ENCODE measurements at regions not wholly inside any gene's neighbourhood (a gene's known extent, or its start where the extent isn't known, plus 50 kb on each side); places are given as distances from the start of the nearest gene placed in this dataset.

GRCh38 chr12:88658009-88658408 lies 77.7 kb upstream of the KITLG start:
- H3K9ac ChIP-seq, result no peak overlapping the region
- H3K4me3 ChIP-seq (ENCODE audit: low read depth, low read length), result no peak overlapping the region
- H3K27ac ChIP-seq, result no peak overlapping the region

GRCh38 chr12:88650715-88651114 lies 70.4 kb upstream of the KITLG start:
- Histone ChIP-seq H3K9me3 (ENCODE audit: control insufficient read depth, low read length) (no peaks in the 10 kb centered on the region), H3K4me3 (ENCODE audit: low read depth, low read length) (no peak overlapping the region), H3K27me3 (ENCODE audit: control insufficient read depth, insufficient read depth, low read length) (no peaks in the 10 kb centered on the region), H3K27ac (no peak overlapping the region), H3K36me3 (ENCODE audit: control insufficient read depth, insufficient read depth, low read length) (no peaks in the 10 kb centered on the region), H3K9ac (no peak overlapping the region), H3K4me2 (ENCODE audit: low read length) (no peak overlapping the region), H3K79me2 (no peaks in the 10 kb centered on the region), H3K4me1 (no peaks in the 10 kb centered on the region), H2AFZ (no peak overlapping the region)
- TF ChIP-seq CTCF (IDR thresholded peaks at IDR 0.05), result no peak

More at GRCh38 chr12:88658009-88658408, 77.7 kb upstream of the KITLG start:
- TF ChIP-seq CTCF (IDR thresholded peaks at IDR 0.05), result no peak
- H3K4me1 ChIP-seq, result no peaks in the 10 kb centered on the region
- no peaks in the 10 kb centered on the region for H3K27me3 ChIP-seq (ENCODE audit: control insufficient read depth, insufficient read depth, low read length)
- no peaks in the 10 kb centered on the region for H3K79me2 ChIP-seq
- H3K36me3 ChIP-seq (ENCODE audit: control insufficient read depth, insufficient read depth, low read length), result no peaks in the 10 kb centered on the region
- no peak overlapping the region for H3K4me2 ChIP-seq (ENCODE audit: low read length)
- H3K9me3 ChIP-seq (ENCODE audit: control insufficient read depth, low read length), result no peaks in the 10 kb centered on the region
- no peak overlapping the region for H2AFZ ChIP-seq

- H3K36me3 ChIP-seq (ENCODE audit: control insufficient read depth, insufficient read depth, low read length), result no peaks in the 10 kb centered on the region
- no peak for TF ChIP-seq CTCF (IDR thresholded peaks at IDR 0.05)
Observed at GRCh38 chr12:88648625-88649024, 68.4 kb upstream of the KITLG start.

GRCh38 chr12:88646824-88647223 lies 66.6 kb upstream of the KITLG start:
- Histone ChIP-seq H3K9ac (no peak overlapping the region), H3K4me3 (ENCODE audit: low read depth, low read length) (no peak overlapping the region), H3K4me1 (no peaks in the 10 kb centered on the region), H2AFZ (no peak overlapping the region), H3K4me2 (ENCODE audit: low read length) (no peak overlapping the region), H3K27me3 (ENCODE audit: control insufficient read depth, insufficient read depth, low read length) (no peaks in the 10 kb centered on the region), H3K79me2 (no peaks in the 10 kb centered on the region), H3K36me3 (ENCODE audit: control insufficient read depth, insufficient read depth, low read length) (no peaks in the 10 kb centered on the region), H3K9me3 (ENCODE audit: control insufficient read depth, low read length) (no peaks in the 10 kb centered on the region), H3K27ac (no peak overlapping the region)
- TF ChIP-seq CTCF (IDR thresholded peaks at IDR 0.05), result no peak

More at GRCh38 chr12:88648625-88649024, 68.4 kb upstream of the KITLG start:
- no peaks in the 10 kb centered on the region for H3K79me2 ChIP-seq
- no peak overlapping the region for H3K27ac ChIP-seq
- H3K4me2 ChIP-seq (ENCODE audit: low read length), result no peak overlapping the region
- no peaks in the 10 kb centered on the region for H3K4me1 ChIP-seq
- no peak overlapping the region for H3K4me3 ChIP-seq (ENCODE audit: low read depth, low read length)
- H3K27me3 ChIP-seq (ENCODE audit: control insufficient read depth, insufficient read depth, low read length), result no peaks in the 10 kb centered on the region
- H3K9ac ChIP-seq, result no peak overlapping the region
- H3K9me3 ChIP-seq (ENCODE audit: control insufficient read depth, low read length), result no peaks in the 10 kb centered on the region
- H2AFZ ChIP-seq, result no peak overlapping the region

GRCh38 chr12:88645816-88646215 lies 65.5 kb upstream of the KITLG start:
- no peak for TF ChIP-seq CTCF (IDR thresholded peaks at IDR 0.05)
- Histone ChIP-seq H3K4me2 (ENCODE audit: low read length) (no peak overlapping the region), H3K4me1 (no peaks in the 10 kb centered on the region), H3K9ac (no peak overlapping the region), H3K36me3 (ENCODE audit: control insufficient read depth, insufficient read depth, low read length) (no peaks in the 10 kb centered on the region), H2AFZ (no peak overlapping the region), H3K9me3 (ENCODE audit: control insufficient read depth, low read length) (no peaks in the 10 kb centered on the region), H3K27ac (no peak overlapping the region), H3K79me2 (no peaks in the 10 kb centered on the region), H3K4me3 (ENCODE audit: low read depth, low read length) (no peak overlapping the region), H3K27me3 (ENCODE audit: control insufficient read depth, insufficient read depth, low read length) (no peaks in the 10 kb centered on the region)
